CD14-positive monocyte (primary cell): ENCODE measurements at regions not wholly inside any gene's neighbourhood (a gene's known extent, or its start where the extent isn't known, plus 50 kb on each side); places are given as distances from the start of the nearest gene placed in this dataset.

Experiments
- DNase-seq, 3 donors: peaks; one replicate each; pipeline ENCODE4 v3.0.0-alpha.2; 2011 to 2022
- H2AFZ ChIP-seq: 2 replicates; pipeline ENCODE4 v1.6.0; 2012; ENCODE audit warnings: mild to moderate bottlenecking, low read depth, low read length, inconsistent platforms; ENCODE audit not compliant: insufficient read depth, poor library complexity, severe bottlenecking
- H3K27ac ChIP-seq, 2 donors: 1 replicate in 1 of 2; 2 replicates in 1 of 2; pipeline ENCODE4 v1.5.1; 2012 to 2013; ENCODE audit warnings: low read length in 2 of 2, control low read depth in 1 of 2, inconsistent platforms in 1 of 2, low read depth in 1 of 2, mild to moderate bottlenecking in 1 of 2
- H3K27me3 ChIP-seq, 2 donors: one replicate each; pipeline versions ENCODE4 v1.6.0 to v1.6.1; 2011 to 2013; ENCODE audit warnings: low read length in 2 of 2; ENCODE audit not compliant: control insufficient read depth in 2 of 2, insufficient read depth in 2 of 2
- H3K36me3 ChIP-seq, 2 donors: replicated peaks in 1 of 2; 1 replicate in 1 of 2; 2 replicates in 1 of 2; pipeline versions ENCODE4 v1.5.1 to v1.6.1; 2012 to 2013; ENCODE audit warnings: low read length in 2 of 2, control low read depth in 1 of 2, inconsistent platforms in 1 of 2, mild to moderate bottlenecking in 1 of 2; ENCODE audit not compliant: insufficient read depth in 2 of 2, control insufficient read depth in 1 of 2
- H3K4me1 ChIP-seq, 2 donors: 1 replicate in 1 of 2; 2 replicates in 1 of 2; pipeline versions ENCODE4 v1.5.1 to v1.6.1; 2012 to 2013; ENCODE audit warnings: low read length in 2 of 2, control low read depth in 1 of 2, inconsistent platforms in 1 of 2, mild to moderate bottlenecking in 1 of 2, moderate library complexity in 1 of 2; ENCODE audit not compliant: insufficient read depth in 2 of 2, control insufficient read depth in 1 of 2
- H3K4me2 ChIP-seq: replicated peaks from 2 replicates; pipeline ENCODE3; 2012; ENCODE audit warnings: low read length, moderate library complexity, mild to moderate bottlenecking; ENCODE audit not compliant: poor library complexity, severe bottlenecking; ENCODE audit errors: extremely low read depth
- H3K4me3 ChIP-seq, 3 experiments: fragments of 200-600 bp in 1 of 3; sonication (generic) in 1 of 3; replicated peaks in 1 of 3; 1 replicate in 2 of 3; 2 replicates in 1 of 3; pipeline ENCODE4 v1.5.1; 2011 to 2013; ENCODE audit warnings: low read length in 3 of 3, mild to moderate bottlenecking in 3 of 3, control low read depth in 2 of 3, low read depth in 2 of 3, inconsistent platforms in 1 of 3, moderate library complexity in 1 of 3
- H3K79me2 ChIP-seq: 2 replicates; pipeline ENCODE4 v1.6.0; 2012; ENCODE audit warnings: mild to moderate bottlenecking, control low read depth, inconsistent platforms, low read length, moderate library complexity; ENCODE audit not compliant: insufficient read depth
- H3K9ac ChIP-seq: 2 replicates; pipeline ENCODE4 v1.6.0; 2017; ENCODE audit warnings: low read length, mild to moderate bottlenecking; ENCODE audit not compliant: insufficient read depth, poor library complexity, severe bottlenecking
- H3K9me3 ChIP-seq, 2 donors: replicated peaks in 1 of 2; 1 replicate in 1 of 2; 2 replicates in 1 of 2; pipeline versions ENCODE4 v1.5.1 to v1.6.1; 2012 to 2013; ENCODE audit warnings: low read length in 2 of 2, control low read depth in 1 of 2; ENCODE audit not compliant: control insufficient read depth in 1 of 2, insufficient read depth in 1 of 2
- H4K20me1 ChIP-seq: 2 replicates; pipeline ENCODE4 v1.6.0; 2012; ENCODE audit warnings: mild to moderate bottlenecking, low read length, control low read depth, moderate library complexity; ENCODE audit not compliant: insufficient read depth
- H3K27ac Mint-ChIP-seq, 7 donors: one replicate each; pipeline ENCODE4 v1.8.0; 2020; ENCODE audit warnings: mild to moderate bottlenecking in 7 of 7, mixed read lengths in 7 of 7, moderate library complexity in 6 of 7, inconsistent platforms in 2 of 7
- H3K27me3 Mint-ChIP-seq, 3 donors: one replicate each; pipeline ENCODE4 v1.8.0; 2021 to 2022; ENCODE audit warnings: low read depth in 3 of 3, mild to moderate bottlenecking in 3 of 3, mixed read lengths in 3 of 3, moderate library complexity in 3 of 3, inconsistent platforms in 1 of 3
- H3K36me3 Mint-ChIP-seq, 2 donors: one replicate each; pipeline ENCODE4 v1.8.0; 2020; ENCODE audit warnings: mixed read lengths in 2 of 2, inconsistent platforms in 1 of 2, mild to moderate bottlenecking in 1 of 2
- H3K4me1 Mint-ChIP-seq: one replicate; pipeline ENCODE4 v1.8.0; 2020; ENCODE audit warnings: mild to moderate bottlenecking, mixed read lengths
- H3K4me3 Mint-ChIP-seq, 2 donors: one replicate each; pipeline ENCODE4 v1.8.0; 2020; ENCODE audit warnings: mild to moderate bottlenecking in 2 of 2, mixed read lengths in 2 of 2, moderate library complexity in 1 of 2
- H3K9me3 Mint-ChIP-seq, 7 donors: one replicate each; pipeline ENCODE4 v1.8.0; 2020 to 2022; ENCODE audit warnings: mixed read lengths in 7 of 7, mild to moderate bottlenecking in 6 of 7, moderate library complexity in 6 of 7, inconsistent platforms in 2 of 7
- CTCF ChIP-seq: fragments of 200-600 bp; IDR thresholded peaks from one replicate; pipeline ENCODE4 v1.8.0; 2022; ENCODE audit warnings: antibody characterized with exemption, mild to moderate bottlenecking
- WGBS: methylation state at CpG from one replicate; pipeline ENCODE4 v1.1.5; 2013; ENCODE audit warnings: missing lambda C conversion rate; ENCODE audit not compliant: insufficient coverage; 5-methylcytosine and 5-hydroxymethylcytosine counted together
- intact Hi-C, 2 donors: fragments of 100-400 bp; cut with micrococcal nuclease; formaldehyde crosslinking; loops; one replicate each; pipeline versions ENCODE4 v1.15.0 to v1.15.1; 2023

- Mint-ChIP-seq H3K4me1 (no peaks in the 10 kb centered on the region), H3K9me3 (peaks cover 5 to 14% (median 10%) of the 10 kb centered on the region in 7 donors), H3K27ac (no peak overlapping the region), H3K4me3 (no peak overlapping the region), H3K27me3 (peaks cover 0 to 2% (median 0%) of the 10 kb centered on the region in 3 donors), H3K36me3 (no peaks in the 10 kb centered on the region)
- Histone ChIP-seq H3K36me3 (no peaks in the 10 kb centered on the region), H3K27me3 (no peaks in the 10 kb centered on the region), H3K4me1 (no peaks in the 10 kb centered on the region), H3K4me2 (no peak overlapping the region), H3K9me3 (peaks cover 4 to 10% of the 10 kb centered on the region in 2 donors), H2AFZ (no peak overlapping the region), H3K4me3 (no peak overlapping the region), H3K9ac (no peak overlapping the region), H4K20me1 (no peaks in the 10 kb centered on the region), H3K79me2 (no peaks in the 10 kb centered on the region), H3K27ac (no peak overlapping the region)
- no peak for TF ChIP-seq CTCF
- WGBS: no CpG with 5 or more reads among the region's 1 CpG
- intact Hi-C loops: no loop called here
- DNase-seq: no peak
These were observed 181.8 kb upstream of the CCNH start for GRCh38 chr5:87594566-87594965.

DNA sequence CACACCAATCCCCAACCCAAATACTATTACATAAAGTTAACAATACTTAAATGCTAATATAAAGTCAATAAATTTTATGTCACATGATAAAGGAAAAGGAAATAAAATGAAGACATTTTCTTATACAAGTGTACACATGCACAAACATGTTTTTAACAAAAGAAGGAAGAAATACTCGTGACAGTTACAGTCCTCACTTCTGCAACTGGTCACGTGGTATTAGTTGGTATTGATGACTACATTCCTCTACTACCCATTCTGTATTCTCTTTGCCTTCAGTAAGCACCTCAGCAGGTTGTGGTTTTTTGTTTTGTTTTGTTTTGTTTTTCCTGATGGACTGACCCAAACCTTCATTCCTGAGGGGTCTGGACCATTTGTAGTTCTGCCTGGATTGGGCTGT lies 176.9 kb upstream of the CCNH start:
- H3K79me2 ChIP-seq: no peaks in the 10 kb centered on the region
- no peak overlapping the region for H3K9ac ChIP-seq
- peaks cover 4 to 10% of the 10 kb centered on the region in 2 donors for H3K9me3 ChIP-seq
- WGBS: no CpG with 5 or more reads among the region's 2 CpGs
- Mint-ChIP-seq H3K27me3 (no peaks in the 10 kb centered on the region), H3K36me3 (no peaks in the 10 kb centered on the region), H3K9me3 (peaks cover 3 to 16% (median 6%) of the 10 kb centered on the region in 7 donors), H3K4me3 (no peak overlapping the region), H3K4me1 (no peaks in the 10 kb centered on the region), H3K27ac (no peak overlapping the region)
- intact Hi-C loops: no loop called here
- TF ChIP-seq CTCF: no peak
- no peak overlapping the region for H3K4me2 ChIP-seq
- no peak for DNase-seq
- no peak overlapping the region for H3K4me3 ChIP-seq
- H3K27ac ChIP-seq: no peak overlapping the region
- H3K27me3 ChIP-seq: no peaks in the 10 kb centered on the region
- H4K20me1 ChIP-seq: no peaks in the 10 kb centered on the region
- no peaks in the 10 kb centered on the region for H3K4me1 ChIP-seq
- no peaks in the 10 kb centered on the region for H3K36me3 ChIP-seq
- no peak overlapping the region for H2AFZ ChIP-seq
